ENCODE measurements at regions not wholly inside any gene's neighbourhood (a gene's known extent, or its start where the extent isn't known, plus 50 kb on each side); places are given as distances from the start of the nearest gene placed in this dataset.

- ChIA-PET CTCF (no interaction called here), POLR2A (ENCODE audit: low non-redundant PET) (no interaction called here)
- no peak for TF ChIP-seq CTCF (conservative IDR thresholded peaks at IDR 0.05; ENCODE audit: low read depth)
- DNase-seq (ENCODE audit: low spot score), result no peak
- no peak overlapping the region for H3K27ac ChIP-seq
Observed at GRCh38 chr7:46411236-46411635, 490.2 kb upstream of the IGFBP3 start.

- DNase-seq (ENCODE audit: low spot score), result no peak
- ChIA-PET CTCF (no interaction called here), POLR2A (ENCODE audit: low non-redundant PET) (no interaction called here)
- TF ChIP-seq CTCF (conservative IDR thresholded peaks at IDR 0.05; ENCODE audit: low read depth), result no peak
- H3K27ac ChIP-seq, result no peak overlapping the region
Observed at GRCh38 chr7:46407125-46407524, 486.1 kb upstream of the IGFBP3 start.

DNA sequence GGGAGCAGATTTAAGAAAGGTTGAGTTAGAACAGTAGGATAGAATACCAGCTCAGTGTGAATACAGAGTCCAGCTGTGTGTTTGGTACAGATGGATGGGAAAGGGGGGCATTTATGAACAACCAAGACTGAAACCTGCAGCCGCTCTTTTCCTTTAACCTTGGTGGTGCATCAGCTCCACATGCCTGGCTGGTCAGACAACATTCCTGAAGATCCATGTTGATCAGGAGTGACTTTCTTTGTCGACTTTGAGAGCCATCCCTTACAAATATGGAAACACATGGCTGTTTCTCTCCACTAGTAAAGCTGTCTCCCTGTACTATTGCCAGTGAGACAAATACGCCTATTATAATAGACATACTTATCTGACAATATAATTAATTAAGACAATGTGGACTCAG is 476.5 kb upstream of the IGFBP3 start:
- TF ChIP-seq CTCF (conservative IDR thresholded peaks at IDR 0.05; ENCODE audit: low read depth), result no peak
- ChIA-PET POLR2A (ENCODE audit: low non-redundant PET) (no interaction called here), CTCF (no interaction called here)
- DNase-seq (ENCODE audit: low spot score), result no peak
- no peak overlapping the region for H3K27ac ChIP-seq

GRCh38 chr7:46396481-46396880 is 475.4 kb upstream of the IGFBP3 start:
- H3K27ac ChIP-seq, result no peak overlapping the region
- DNase-seq (ENCODE audit: low spot score), result no peak
- ChIA-PET CTCF (no interaction called here), POLR2A (ENCODE audit: low non-redundant PET) (no interaction called here)
- TF ChIP-seq CTCF (conservative IDR thresholded peaks at IDR 0.05; ENCODE audit: low read depth), result no peak

DNA sequence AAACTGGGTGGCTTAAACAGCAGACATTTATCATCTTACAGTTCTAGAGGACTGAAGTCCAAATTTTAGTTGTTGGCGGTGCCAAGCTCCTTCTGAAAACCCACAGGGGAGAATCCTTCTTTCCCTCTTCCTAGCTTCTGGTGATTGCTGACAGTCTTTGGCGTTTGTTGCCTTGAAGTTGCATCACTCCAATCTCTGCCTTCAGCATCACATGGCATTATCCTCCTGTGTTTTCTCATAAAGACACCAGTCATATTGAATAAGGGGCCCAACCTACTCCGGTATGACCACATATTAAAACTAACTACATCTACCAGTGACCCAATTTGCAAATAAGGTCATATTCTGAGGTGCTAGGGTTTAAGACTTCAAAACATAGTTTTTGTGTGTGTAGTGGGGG is 472.1 kb upstream of the IGFBP3 start:
- ChIA-PET POLR2A (ENCODE audit: low non-redundant PET) (no interaction called here), CTCF (no interaction called here)
- no peak overlapping the region for H3K27ac ChIP-seq
- DNase-seq (ENCODE audit: low spot score), result no peak
- TF ChIP-seq CTCF (conservative IDR thresholded peaks at IDR 0.05; ENCODE audit: low read depth), result no peak

- no peak overlapping the region for H3K27ac ChIP-seq
- DNase-seq (ENCODE audit: low spot score), result no peak
- TF ChIP-seq CTCF (conservative IDR thresholded peaks at IDR 0.05; ENCODE audit: low read depth), result no peak
- ChIA-PET CTCF (interaction anchor here (0.6 kb wide), 1 partner anchor 569 kb away, joined by 4 read pairs; no protein-coding TSS in a partner anchor), POLR2A (ENCODE audit: low non-redundant PET) (no interaction called here)
Observed at GRCh38 chr7:46391231-46392201, 470.4 kb upstream of the IGFBP3 start.

All from RWPE1 (cell line).